Fibroblast of skin of right quadriceps (primary cell): ENCODE measurements at regions not wholly inside any gene's neighbourhood (a gene's known extent, or its start where the extent isn't known, plus 50 kb on each side); places are given as distances from the start of the nearest gene placed in this dataset.
A peak's percentile ranks its signal among the peaks of the same experiment; 100 is the strongest.

Experiments used
- DNase-seq: peaks from one replicate; pipeline ENCODE4 v3.0.0-alpha.2; 2013

GRCh38 chr3:181764544-181764943 lies 52.8 kb downstream of the SOX2 start:
- no peak for DNase-seq

- no peak for DNase-seq
Measured at GRCh38 chr3:181770296-181770695, 58.6 kb downstream of the SOX2 start.

- DNase-seq, result peak; percentile 8
Measured at GRCh38 chr3:181771120-181771519, 59.4 kb downstream of the SOX2 start.

- no peak for DNase-seq
Measured at GRCh38 chr3:181772166-181772565, 60.4 kb downstream of the SOX2 start.

GRCh38 chr3:181773921-181774320 lies 62.2 kb downstream of the SOX2 start:
- DNase-seq, result no peak

DNA sequence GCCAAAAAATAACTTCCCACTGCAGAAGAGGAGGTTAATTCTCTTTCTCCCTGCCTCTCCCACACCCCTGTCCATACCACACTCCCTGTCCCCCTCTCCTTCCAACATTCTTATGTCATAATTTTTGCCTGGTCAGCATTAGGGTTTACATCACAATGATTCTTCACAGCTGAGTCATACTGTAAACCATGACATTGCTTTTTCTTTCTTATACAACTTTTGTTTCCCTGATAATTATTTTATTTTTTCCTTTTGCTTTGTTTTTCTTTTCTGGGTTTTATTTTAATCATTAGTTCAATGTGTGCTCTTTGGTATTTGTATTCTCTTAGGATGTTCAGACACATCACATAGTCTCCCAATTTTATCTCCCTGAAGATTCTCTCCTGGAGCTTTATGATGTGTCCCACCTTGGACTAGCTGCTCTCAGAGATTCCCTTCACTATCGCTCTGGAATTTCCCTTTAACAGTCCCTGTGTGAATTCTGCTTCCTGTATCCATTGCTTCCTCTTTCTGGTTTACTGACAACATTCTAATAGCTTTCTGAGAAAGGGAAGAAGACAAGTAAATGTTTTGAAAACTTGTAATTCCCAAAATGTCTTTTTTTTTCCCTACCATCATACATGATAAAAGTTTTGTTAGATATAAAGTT lies 70.7 kb downstream of the SOX2 start:
- peak; percentile 64 for DNase-seq

DNA sequence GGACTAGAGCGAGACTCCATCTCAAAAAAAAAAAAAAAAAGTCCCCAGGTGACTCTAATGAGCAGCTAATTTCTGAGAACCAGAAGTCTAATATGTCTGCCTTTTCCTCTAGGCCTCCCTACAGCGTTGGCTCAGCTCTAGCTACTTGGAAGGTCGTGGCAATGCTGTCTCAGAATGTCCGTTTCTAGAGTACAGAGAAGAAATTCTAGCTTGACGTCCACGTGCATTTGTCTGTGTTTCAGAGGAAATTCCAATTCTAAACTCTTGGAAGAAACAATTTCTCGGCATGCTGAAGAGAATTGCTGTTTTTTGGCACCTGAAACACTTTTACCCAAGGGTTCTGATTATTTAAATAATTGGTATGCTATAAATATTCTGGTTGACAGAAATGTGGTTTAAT lies 78.8 kb downstream of the SOX2 start:
- DNase-seq, result peak; percentile 9

- DNase-seq, result peak; percentile 3
Measured at GRCh38 chr3:181791056-181791955, 79.6 kb downstream of the SOX2 start.

GRCh38 chr3:181793006-181793405 lies 81.3 kb downstream of the SOX2 start:
- DNase-seq, result no peak

- peak; percentile 5 for DNase-seq
Measured at GRCh38 chr3:181794011-181794790, 82.5 kb downstream of the SOX2 start.

DNA sequence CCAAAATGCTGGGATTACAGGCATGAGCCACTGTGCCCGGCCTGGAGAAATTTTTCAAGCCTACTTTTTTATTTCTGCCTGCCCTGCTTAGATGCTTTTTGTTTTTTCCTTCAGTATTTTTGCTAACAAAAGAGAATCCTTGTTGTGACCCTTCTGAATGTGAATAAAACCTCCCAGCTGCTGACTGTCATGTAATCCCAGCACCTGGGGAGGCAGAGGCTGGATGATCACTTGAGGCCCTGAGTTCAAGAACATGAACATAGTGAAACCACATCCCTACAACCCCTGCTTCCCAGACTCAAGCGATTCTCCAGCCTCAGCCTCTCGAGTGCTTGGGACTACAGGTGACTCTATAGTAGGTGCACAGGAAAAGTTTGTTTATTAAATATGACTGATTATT lies 84.9 kb downstream of the SOX2 start:
- DNase-seq, result no peak

- DNase-seq, result no peak
Measured at GRCh38 chr3:181797431-181797830, 85.7 kb downstream of the SOX2 start.

- no peak for DNase-seq
Measured at GRCh38 chr3:181805703-181806102, 94.0 kb downstream of the SOX2 start.

DNA sequence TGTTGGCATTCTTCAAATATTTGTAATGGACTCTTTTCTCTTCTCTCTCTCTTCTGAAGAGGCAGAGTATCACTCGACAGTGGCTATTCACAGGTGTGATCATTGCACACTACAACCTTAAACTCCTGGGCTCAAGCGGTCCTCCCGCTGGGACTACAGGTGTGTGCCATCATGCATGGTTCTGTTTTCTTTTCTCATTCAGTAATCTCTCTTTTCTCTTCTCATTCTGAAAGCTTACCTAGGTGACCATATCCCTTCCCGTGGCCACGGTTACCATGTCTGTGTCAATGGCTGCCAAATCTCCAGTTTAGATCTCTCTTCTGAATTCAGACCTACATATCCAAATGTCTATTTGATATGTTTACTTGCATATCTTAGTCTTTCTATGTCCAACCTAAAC lies 96.3 kb downstream of the SOX2 start:
- DNase-seq, result no peak

DNA sequence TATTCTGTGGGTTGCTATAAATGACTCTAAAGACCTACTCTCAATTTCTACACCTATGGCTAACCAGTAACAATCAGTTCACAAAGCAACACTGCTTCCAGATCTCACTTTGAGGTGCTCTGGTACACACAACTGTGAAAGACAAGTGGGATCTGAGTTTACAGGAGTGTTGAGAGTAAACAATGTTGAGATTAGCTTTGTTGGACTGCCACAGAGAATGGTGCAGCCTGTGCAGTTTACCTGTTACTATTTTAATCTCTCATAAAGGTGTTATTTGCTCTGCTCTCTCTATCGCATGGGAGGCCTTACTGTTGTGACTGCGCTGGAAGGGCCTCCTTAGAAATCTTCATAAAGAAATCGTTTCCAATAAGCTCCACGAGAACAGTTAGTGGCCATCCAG lies 112.0 kb downstream of the SOX2 start:
- no peak for DNase-seq

GRCh38 chr3:181824961-181825360 lies 113.2 kb downstream of the SOX2 start:
- no peak for DNase-seq

DNA sequence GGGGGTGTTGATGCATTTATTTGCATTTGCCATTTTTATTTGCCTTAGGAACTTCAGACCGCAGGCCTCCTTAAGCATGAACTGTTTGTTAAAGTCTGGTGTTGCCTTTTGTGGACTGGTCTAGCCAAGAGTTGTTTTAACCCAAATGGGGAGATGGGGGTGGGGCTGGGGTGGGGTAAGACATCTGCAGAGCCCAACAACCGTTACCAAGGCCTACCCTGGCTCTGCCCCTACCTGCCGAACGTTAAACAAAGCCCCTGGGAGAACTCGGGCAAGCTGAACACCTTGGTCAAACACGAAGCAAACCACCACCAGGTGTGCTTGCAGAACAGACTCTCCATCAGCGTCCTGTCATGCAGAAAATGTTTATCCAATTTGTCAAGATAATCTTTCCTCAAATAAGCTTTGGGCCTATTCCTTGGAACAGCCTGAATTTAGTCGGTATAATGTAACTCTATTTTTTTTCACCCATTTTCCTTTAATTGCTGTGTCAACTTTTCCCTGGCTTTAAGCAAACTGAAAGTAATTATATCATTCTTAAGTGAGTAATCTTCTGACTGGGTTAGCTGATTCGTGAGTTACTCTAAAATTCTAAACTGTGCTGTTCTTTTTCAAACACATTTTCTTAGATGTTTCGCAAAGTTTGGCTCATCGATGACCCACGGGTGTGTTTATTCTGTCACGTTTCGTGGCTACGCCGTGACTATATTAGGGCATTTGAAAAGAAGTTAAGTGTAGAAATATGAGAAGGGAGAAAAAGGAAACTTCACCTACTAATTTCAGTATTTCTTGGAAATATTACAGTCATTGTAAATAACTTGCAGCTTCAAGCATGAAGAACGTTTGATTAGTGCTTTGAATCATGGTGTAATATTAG lies 127.6 kb downstream of the SOX2 start:
- DNase-seq, result no peak

DNA sequence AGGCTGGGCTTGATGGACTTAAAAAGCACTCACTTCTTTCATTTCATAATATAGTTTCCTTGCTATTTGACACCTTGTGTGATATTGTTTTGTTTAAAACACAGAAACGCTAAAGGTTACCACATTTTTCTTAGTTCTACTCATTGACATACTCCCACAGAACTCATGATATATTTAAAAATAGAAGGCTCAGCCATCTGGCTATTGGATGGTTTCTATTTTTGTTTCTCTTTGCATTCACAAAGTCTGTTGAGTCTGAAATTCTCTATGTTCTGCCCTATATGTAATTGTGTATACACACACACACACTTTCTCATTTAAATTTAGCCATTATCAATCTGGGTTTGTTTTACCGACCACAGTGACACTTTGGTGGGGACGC lies 128.2 kb downstream of the SOX2 start:
- no peak for DNase-seq

DNA sequence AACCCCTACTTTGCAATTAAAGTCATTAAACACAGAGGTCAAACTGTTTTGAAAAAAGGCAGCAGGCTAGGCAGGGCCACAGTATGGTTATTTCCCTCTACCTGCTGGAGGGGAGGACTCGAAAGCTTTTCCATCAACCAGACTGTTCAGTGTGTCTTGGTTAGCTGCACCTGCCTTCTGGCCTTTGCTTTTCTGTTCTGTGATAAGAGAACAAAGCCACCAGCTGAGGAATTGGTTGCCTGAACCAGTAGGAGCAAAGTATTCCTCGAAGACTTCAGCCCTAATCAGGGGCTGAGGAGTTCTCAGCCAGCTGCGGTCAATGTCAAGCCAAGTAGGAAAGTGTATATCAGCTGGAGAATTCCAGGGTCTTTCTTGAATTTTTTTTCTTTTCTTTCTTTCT lies 132.5 kb downstream of the SOX2 start:
- no peak for DNase-seq

GRCh38 chr3:181847276-181847675 lies 135.6 kb downstream of the SOX2 start:
- no peak for DNase-seq

- DNase-seq, result no peak
Measured at GRCh38 chr3:181851063-181851462, 139.3 kb downstream of the SOX2 start.

GRCh38 chr3:181855825-181856224 lies 144.1 kb downstream of the SOX2 start:
- DNase-seq, result no peak

- no peak for DNase-seq
Measured at GRCh38 chr3:181859518-181859917, 147.8 kb downstream of the SOX2 start.
